RKO (cell line): ENCODE measurements at regions not wholly inside any gene's neighbourhood (a gene's known extent, or its start where the extent isn't known, plus 50 kb on each side); places are given as distances from the start of the nearest gene placed in this dataset.
A peak's percentile ranks its signal among the peaks of the same experiment; 100 is the strongest.
"Not testable (repeated sequence)": the region's sequence is repeated elsewhere in the genome, so short reads cannot be mapped to it uniquely, and the experiment has no call there.

ENCODE experiments used
- DNase-seq: peaks from one replicate; pipeline ENCODE4 v3.0.0-alpha.2; 2016; ENCODE audit warnings: low spot score

GRCh38 chr21:31819692-31820091 is 53.1 kb upstream of the HUNK start:
- not testable (repeated sequence) for DNase-seq

GRCh38 chr21:31814356-31814755 is 58.5 kb upstream of the HUNK start:
- not testable (repeated sequence) for DNase-seq

- DNase-seq = no peak
These were observed 59.0 kb upstream of the HUNK start for GRCh38 chr21:31813862-31814261.

- DNase-seq = no peak
These were observed 68.8 kb upstream of the HUNK start for GRCh38 chr21:31804008-31804394.

- DNase-seq = no peak
These were observed 69.5 kb upstream of the HUNK start for GRCh38 chr21:31803039-31804007.

GRCh38 chr21:31802331-31802730 is 70.4 kb upstream of the SCAF4 start:
- no peak for DNase-seq

GRCh38 chr21:31801551-31802219 is 69.8 kb upstream of the SCAF4 start:
- no peak for DNase-seq

GRCh38 chr21:31798842-31799704 is 67.2 kb upstream of the SCAF4 start:
- DNase-seq = no peak

- no peak for DNase-seq
These were observed 64.1 kb upstream of the SCAF4 start for GRCh38 chr21:31795992-31796391.

GRCh38 chr21:31790420-31790819 is 58.5 kb upstream of the SCAF4 start:
- DNase-seq = not testable (repeated sequence)

GRCh38 chr21:31788581-31788980 is 56.7 kb upstream of the SCAF4 start:
- no peak for DNase-seq

GRCh38 chr21:31787691-31788090 is 55.8 kb upstream of the SCAF4 start:
- not testable (repeated sequence) for DNase-seq

GRCh38 chr21:31786164-31786920 is 54.4 kb upstream of the SCAF4 start:
- DNase-seq = no peak

GRCh38 chr21:31785237-31786163 is 53.6 kb upstream of the SCAF4 start:
- peak; percentile 58 for DNase-seq

- peak; percentile 52 for DNase-seq
These were observed 49.8 kb upstream of the SCAF4 start for GRCh38 chr21:31781737-31782136.
